OCI-LY1 (cell line): ENCODE measurements at regions not wholly inside any gene's neighbourhood (a gene's known extent, or its start where the extent isn't known, plus 50 kb on each side); places are given as distances from the start of the nearest gene placed in this dataset.

Experiments used
- H2AFZ ChIP-seq: fragments of 200-600 bp; sonication (generic), shearing (Covaris generic); 2 replicates; pipeline ENCODE4 v1.6.0; 2014; ENCODE audit warnings: antibody characterized with exemption, mild to moderate bottlenecking, low read length
- H3F3A ChIP-seq: fragments of 200-600 bp; sonication (generic), shearing (Covaris generic); 2 replicates; pipeline ENCODE4 v1.6.0; 2014; ENCODE audit warnings: mild to moderate bottlenecking, antibody characterized with exemption, low read length, moderate library complexity; ENCODE audit not compliant: insufficient read depth
- H3K27ac ChIP-seq: fragments of 200-600 bp; sonication (generic); 2 replicates; pipeline ENCODE4 v1.5.1; 2014; ENCODE audit warnings: low read length, mixed run types, mild to moderate bottlenecking, low read depth; ENCODE audit not compliant: poor library complexity, severe bottlenecking
- H3K27me3 ChIP-seq: fragments of 200-600 bp; sonication (generic); 2 replicates; pipeline ENCODE4 v1.6.0; 2014; ENCODE audit warnings: antibody characterized with exemption, mild to moderate bottlenecking, low read length, moderate library complexity; ENCODE audit not compliant: insufficient read depth
- H3K36me3 ChIP-seq: fragments of 200-600 bp; sonication (generic); 2 replicates; pipeline ENCODE4 v1.6.1; 2014; ENCODE audit warnings: mild to moderate bottlenecking, antibody characterized with exemption, low read length, moderate library complexity, mixed read lengths; ENCODE audit not compliant: insufficient read depth
- H3K4me1 ChIP-seq: fragments of 200-600 bp; sonication (generic); 2 replicates; pipeline ENCODE4 v1.5.1; 2014; ENCODE audit warnings: mild to moderate bottlenecking, low read length, moderate library complexity; ENCODE audit not compliant: insufficient read depth, severe bottlenecking
- H3K4me2 ChIP-seq: fragments of 200-600 bp; sonication (generic), shearing (Covaris generic); 2 replicates; pipeline ENCODE4 v1.6.1; 2014; ENCODE audit warnings: low read length
- H3K4me3 ChIP-seq: fragments of 200-600 bp; sonication (generic); 2 replicates; pipeline ENCODE4 v1.5.1; 2014; ENCODE audit warnings: low read length, low read depth, mild to moderate bottlenecking, mixed read lengths; ENCODE audit not compliant: poor library complexity, severe bottlenecking
- H3K79me2 ChIP-seq: fragments of 200-600 bp; shearing (Covaris generic); 2 replicates; pipeline ENCODE4 v1.6.1; 2016; ENCODE audit warnings: mixed run types, low read length, mixed read lengths; ENCODE audit not compliant: insufficient read depth
- H3K9ac ChIP-seq: fragments of 200-600 bp; sonication (generic), shearing (Covaris generic); 2 replicates; pipeline ENCODE4 v1.6.1; 2014; ENCODE audit warnings: mild to moderate bottlenecking, low read length, mixed read lengths
- H3K9me2 ChIP-seq: fragments of 200-600 bp; sonication (generic), shearing (Covaris generic); 2 replicates; pipeline ENCODE4 v1.6.1; 2014; ENCODE audit warnings: low read depth, mild to moderate bottlenecking, low read length, mixed read lengths
- H3K9me3 ChIP-seq: fragments of 200-600 bp; shearing (Covaris generic); 2 replicates; pipeline ENCODE4 v1.6.1; 2014; ENCODE audit warnings: low read length, mixed read lengths
- H4K20me1 ChIP-seq: fragments of 200-600 bp; sonication (generic), shearing (Covaris generic); 2 replicates; pipeline ENCODE4 v1.6.0; 2016; ENCODE audit warnings: mild to moderate bottlenecking, low read length; ENCODE audit not compliant: insufficient read depth
- CTCF ChIP-seq: fragments of 200-600 bp; sonication (generic), shearing (Covaris generic); IDR thresholded peaks from 2 replicates; pipeline ENCODE4 v1.5.1; 2017; ENCODE audit warnings: mild to moderate bottlenecking, antibody characterized with exemption, low read length, moderate library complexity, mixed read lengths
- EZH2 ChIP-seq: fragments of 200-600 bp; sonication (generic), shearing (Covaris generic); IDR thresholded peaks from 2 replicates; pipeline ENCODE4 v1.8.0; 2017; ENCODE audit warnings: borderline replicate concordance, mixed run types, mild to moderate bottlenecking, antibody characterized with exemption, low read length, moderate library complexity, mixed read lengths

GRCh38 chr2:19264852-19265251 lies 93.6 kb downstream of the OSR1 start:
- Histone ChIP-seq H3K4me1 (no peaks in the 10 kb centered on the region), H3F3A (no peaks in the 10 kb centered on the region), H3K36me3 (no peaks in the 10 kb centered on the region), H3K9me2 (no peaks in the 10 kb centered on the region), H3K27ac (no peak overlapping the region), H3K4me3 (no peak overlapping the region), H3K4me2 (no peak overlapping the region), H4K20me1 (no peaks in the 10 kb centered on the region), H3K27me3 (no peaks in the 10 kb centered on the region), H2AFZ (no peak overlapping the region), H3K9ac (no peak overlapping the region), H3K79me2 (no peaks in the 10 kb centered on the region), H3K9me3 (no peaks in the 10 kb centered on the region)
- TF ChIP-seq EZH2 (no peak), CTCF (no peak)

- no peak for TF ChIP-seq CTCF
- no peak for TF ChIP-seq EZH2
- no peaks in the 10 kb centered on the region for H3K27me3 ChIP-seq
- H3K79me2 ChIP-seq: no peaks in the 10 kb centered on the region
- no peak overlapping the region for H3K4me2 ChIP-seq
- no peaks in the 10 kb centered on the region for H3K9me2 ChIP-seq
- no peaks in the 10 kb centered on the region for H3K36me3 ChIP-seq
- H3K27ac ChIP-seq: no peak overlapping the region
- no peaks in the 10 kb centered on the region for H3F3A ChIP-seq
- no peak overlapping the region for H3K9ac ChIP-seq
- no peaks in the 10 kb centered on the region for H3K9me3 ChIP-seq
- no peaks in the 10 kb centered on the region for H3K4me1 ChIP-seq
- H4K20me1 ChIP-seq: no peaks in the 10 kb centered on the region
- H3K4me3 ChIP-seq: no peak overlapping the region
- H2AFZ ChIP-seq: no peak overlapping the region
Measured at GRCh38 chr2:19262150-19262549, 96.3 kb downstream of the OSR1 start.

- Histone ChIP-seq H3K79me2 (no peaks in the 10 kb centered on the region), H3K4me2 (no peak overlapping the region), H3F3A (no peaks in the 10 kb centered on the region), H3K4me3 (no peak overlapping the region), H3K27me3 (no peaks in the 10 kb centered on the region), H3K4me1 (no peaks in the 10 kb centered on the region), H3K27ac (no peak overlapping the region), H3K36me3 (no peaks in the 10 kb centered on the region), H3K9me2 (no peaks in the 10 kb centered on the region), H4K20me1 (no peaks in the 10 kb centered on the region), H3K9ac (no peak overlapping the region), H3K9me3 (no peaks in the 10 kb centered on the region), H2AFZ (no peak overlapping the region)
- TF ChIP-seq CTCF (no peak), EZH2 (no peak)
Measured at GRCh38 chr2:19261061-19261460, 97.4 kb downstream of the OSR1 start.
